ENCODE measurements at regions not wholly inside any gene's neighbourhood (a gene's known extent, or its start where the extent isn't known, plus 50 kb on each side); places are given as distances from the start of the nearest gene placed in this dataset.

GRCh38 chr7:96831446-96831845 is 121.8 kb upstream of the SEM1 start:
- no peaks in the 10 kb centered on the region for H3K9me3 ChIP-seq (ENCODE audit: severe bottlenecking)
- ATAC-seq (ENCODE audit: low read depth): no peak
- H3K36me3 ChIP-seq (ENCODE audit: low read depth): no peaks in the 10 kb centered on the region
- no peak for DNase-seq (ENCODE audit: low spot score)
- H3K4me1 ChIP-seq (ENCODE audit: insufficient read depth, poor library complexity, severe bottlenecking): peaks cover 8% of the 10 kb centered on the region
- no peaks in the 10 kb centered on the region for H3K27me3 ChIP-seq (ENCODE audit: insufficient read depth, poor library complexity, severe bottlenecking)
- no peak for TF ChIP-seq CTCF (IDR thresholded peaks at IDR 0.05; ENCODE audit: poor library complexity, severe bottlenecking)
- no peak overlapping the region for H3K27ac ChIP-seq (ENCODE audit: poor library complexity, severe bottlenecking)
- no peak overlapping the region for H3K4me3 ChIP-seq (ENCODE audit: severe bottlenecking)

- Histone ChIP-seq H3K9me3 (ENCODE audit: severe bottlenecking) (no peaks in the 10 kb centered on the region), H3K4me3 (ENCODE audit: severe bottlenecking) (no peak overlapping the region), H3K27ac (ENCODE audit: poor library complexity, severe bottlenecking) (no peak overlapping the region), H3K4me1 (ENCODE audit: insufficient read depth, poor library complexity, severe bottlenecking) (peaks cover 8% of the 10 kb centered on the region), H3K27me3 (ENCODE audit: insufficient read depth, poor library complexity, severe bottlenecking) (no peaks in the 10 kb centered on the region), H3K36me3 (ENCODE audit: low read depth) (no peaks in the 10 kb centered on the region)
- ATAC-seq (ENCODE audit: low read depth) (no peak), DNase-seq (ENCODE audit: low spot score) (no peak)
- no peak for TF ChIP-seq CTCF (IDR thresholded peaks at IDR 0.05; ENCODE audit: poor library complexity, severe bottlenecking)
These were observed 122.5 kb upstream of the SEM1 start for GRCh38 chr7:96832092-96832662.

- DNase-seq (ENCODE audit: low spot score): no peak
- peaks cover 8% of the 10 kb centered on the region for H3K4me1 ChIP-seq (ENCODE audit: insufficient read depth, poor library complexity, severe bottlenecking)
These were observed 124.2 kb upstream of the SEM1 start for GRCh38 chr7:96833676-96834453.

GRCh38 chr7:96836456-96836855 is 126.8 kb upstream of the SEM1 start:
- Histone ChIP-seq H3K36me3 (ENCODE audit: low read depth) (no peaks in the 10 kb centered on the region), H3K4me1 (ENCODE audit: insufficient read depth, poor library complexity, severe bottlenecking) (peaks cover 8% of the 10 kb centered on the region), H3K27me3 (ENCODE audit: insufficient read depth, poor library complexity, severe bottlenecking) (no peaks in the 10 kb centered on the region), H3K4me3 (ENCODE audit: severe bottlenecking) (no peak overlapping the region), H3K9me3 (ENCODE audit: severe bottlenecking) (no peaks in the 10 kb centered on the region), H3K27ac (ENCODE audit: poor library complexity, severe bottlenecking) (no peak overlapping the region)
- ATAC-seq (ENCODE audit: low read depth): no peak
- TF ChIP-seq CTCF (IDR thresholded peaks at IDR 0.05; ENCODE audit: poor library complexity, severe bottlenecking): no peak
- no peak for DNase-seq (ENCODE audit: low spot score)

More at GRCh38 chr7:96833676-96834453, 124.2 kb upstream of the SEM1 start:
- Histone ChIP-seq H3K9me3 (ENCODE audit: severe bottlenecking) (no peaks in the 10 kb centered on the region), H3K36me3 (ENCODE audit: low read depth) (no peaks in the 10 kb centered on the region), H3K27ac (ENCODE audit: poor library complexity, severe bottlenecking) (no peak overlapping the region), H3K4me3 (ENCODE audit: severe bottlenecking) (no peak overlapping the region), H3K27me3 (ENCODE audit: insufficient read depth, poor library complexity, severe bottlenecking) (no peaks in the 10 kb centered on the region)
- ATAC-seq (ENCODE audit: low read depth): no peak; the same call in 2 of the 3 replicates
- TF ChIP-seq CTCF (IDR thresholded peaks at IDR 0.05; ENCODE audit: poor library complexity, severe bottlenecking): no peak

- Histone ChIP-seq H3K9me3 (ENCODE audit: severe bottlenecking) (no peaks in the 10 kb centered on the region), H3K27ac (ENCODE audit: poor library complexity, severe bottlenecking) (no peak overlapping the region), H3K27me3 (ENCODE audit: insufficient read depth, poor library complexity, severe bottlenecking) (no peaks in the 10 kb centered on the region), H3K4me1 (ENCODE audit: insufficient read depth, poor library complexity, severe bottlenecking) (peaks cover 8% of the 10 kb centered on the region), H3K36me3 (ENCODE audit: low read depth) (no peaks in the 10 kb centered on the region), H3K4me3 (ENCODE audit: severe bottlenecking) (no peak overlapping the region)
- ATAC-seq (ENCODE audit: low read depth): no peak
- TF ChIP-seq CTCF (IDR thresholded peaks at IDR 0.05; ENCODE audit: poor library complexity, severe bottlenecking): no peak
- no peak for DNase-seq (ENCODE audit: low spot score)
These were observed 127.9 kb upstream of the SEM1 start for GRCh38 chr7:96837593-96837992.
